22Rv1 (cell line): ENCODE measurements at regions not wholly inside any gene's neighbourhood (a gene's known extent, or its start where the extent isn't known, plus 50 kb on each side); places are given as distances from the start of the nearest gene placed in this dataset.
A peak's percentile ranks its signal among the peaks of the same experiment; 100 is the strongest.
"Not testable (repeated sequence)": the region's sequence is repeated elsewhere in the genome, so short reads cannot be mapped to it uniquely, and the experiment has no call there.

Experiments used
- H3K27ac ChIP-seq: fragments of 450-650 bp; 2 replicates; pipeline ENCODE4 v1.5.1; 2017
- CTCF ChIP-seq: fragments of 450-650 bp; IDR thresholded peaks from 2 replicates; pipeline ENCODE4 v1.5.1; 2017; ENCODE audit warnings: mild to moderate bottlenecking
- ZFX ChIP-seq: fragments of 450-650 bp; IDR thresholded peaks from 2 replicates; pipeline ENCODE4 v1.6.1; 2017; ENCODE audit warnings: antibody characterized with exemption, borderline replicate concordance

DNA sequence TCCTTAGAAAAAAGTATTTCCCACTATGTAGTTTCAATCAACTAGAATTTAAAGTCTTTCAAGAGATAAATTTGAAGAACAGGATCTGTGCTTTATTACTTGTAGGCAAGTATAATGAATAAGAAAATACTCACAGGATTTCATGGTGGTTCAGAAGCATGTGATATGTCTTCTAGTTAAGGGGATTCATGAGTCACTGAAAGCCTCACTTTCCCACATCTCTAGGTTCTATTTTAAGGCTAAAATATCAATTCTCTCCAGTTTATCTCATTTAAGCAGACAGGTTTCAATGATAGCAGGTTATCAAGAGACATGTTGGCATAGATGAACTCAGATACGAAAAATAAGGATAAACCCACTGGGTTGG lies 437.8 kb upstream of the BCHE start:
- TF ChIP-seq CTCF (no peak), ZFX (no peak)
- H3K27ac ChIP-seq, result no peak overlapping the region

DNA sequence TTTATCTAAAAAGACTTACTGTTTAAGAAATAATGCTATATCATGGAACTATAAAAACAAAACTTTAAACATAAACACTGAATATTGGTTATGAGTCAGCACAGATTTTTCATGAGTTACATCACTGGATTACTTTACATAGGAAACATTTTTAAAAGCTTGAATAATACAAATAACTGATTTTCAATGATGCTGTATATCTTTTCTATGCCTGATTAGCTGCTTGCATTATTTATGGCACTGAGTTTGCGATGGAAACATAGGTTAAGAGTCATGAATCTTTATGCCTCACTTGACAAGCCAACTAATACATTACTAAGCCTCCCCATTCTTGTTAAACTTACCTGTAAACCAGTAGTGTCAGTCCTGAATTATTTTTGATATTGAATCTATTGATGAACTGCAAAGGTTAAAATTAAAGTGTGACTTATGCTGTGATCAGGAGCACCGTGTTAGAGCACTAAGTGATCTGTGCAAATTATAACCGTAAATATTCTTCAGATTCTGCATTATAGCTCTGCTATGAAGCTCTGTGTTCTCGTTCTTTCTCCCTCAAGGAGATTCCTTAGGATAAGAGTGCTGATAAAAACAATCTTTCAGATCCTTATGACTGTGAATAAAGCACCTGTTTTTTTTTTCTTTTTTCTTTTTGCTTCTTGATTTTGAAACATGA lies 437.3 kb upstream of the BCHE start:
- TF ChIP-seq ZFX, result no peak
- no peak for TF ChIP-seq CTCF
- H3K27ac ChIP-seq, result no peak overlapping the region

DNA sequence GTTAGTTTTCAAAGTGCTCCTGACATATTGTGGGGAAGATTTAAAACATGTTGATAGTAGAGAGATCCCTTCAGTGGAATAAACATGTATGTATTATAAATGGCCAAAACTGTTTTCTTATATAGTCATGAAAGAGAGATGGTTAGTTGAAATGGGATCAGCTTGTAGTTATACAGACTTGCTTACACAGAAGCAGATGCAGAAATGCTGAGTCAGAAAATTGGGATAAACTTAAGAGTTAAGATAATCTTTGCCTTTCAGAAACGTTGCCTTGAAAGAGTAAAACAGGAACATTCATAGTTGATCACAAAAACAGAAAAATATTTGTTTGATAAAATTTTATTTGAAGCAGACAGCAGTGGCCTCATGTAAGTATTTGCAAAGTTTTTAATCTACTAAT lies 433.2 kb upstream of the BCHE start:
- H3K27ac ChIP-seq, result no peak overlapping the region
- TF ChIP-seq CTCF, result no peak
- TF ChIP-seq ZFX, result no peak

DNA sequence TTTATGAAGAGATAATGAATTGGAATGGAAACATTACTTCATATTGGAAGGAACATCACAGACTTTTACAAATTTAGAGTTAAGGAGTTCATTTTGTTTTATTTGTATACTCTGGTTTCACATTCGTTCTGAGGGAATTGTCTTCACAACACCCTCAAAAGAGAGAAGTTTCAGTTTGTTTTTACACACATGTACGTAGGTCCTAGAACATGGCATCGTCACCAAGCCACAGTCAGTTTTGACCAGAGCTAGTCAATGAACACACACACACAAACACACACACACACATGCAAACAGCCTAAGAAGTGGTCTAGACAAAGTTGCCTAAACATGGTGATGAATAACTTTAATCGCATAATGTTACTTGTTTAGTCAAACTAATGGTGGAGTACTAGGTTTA lies 427.9 kb upstream of the BCHE start:
- no peak overlapping the region for H3K27ac ChIP-seq
- TF ChIP-seq ZFX (no peak), CTCF (no peak)

DNA sequence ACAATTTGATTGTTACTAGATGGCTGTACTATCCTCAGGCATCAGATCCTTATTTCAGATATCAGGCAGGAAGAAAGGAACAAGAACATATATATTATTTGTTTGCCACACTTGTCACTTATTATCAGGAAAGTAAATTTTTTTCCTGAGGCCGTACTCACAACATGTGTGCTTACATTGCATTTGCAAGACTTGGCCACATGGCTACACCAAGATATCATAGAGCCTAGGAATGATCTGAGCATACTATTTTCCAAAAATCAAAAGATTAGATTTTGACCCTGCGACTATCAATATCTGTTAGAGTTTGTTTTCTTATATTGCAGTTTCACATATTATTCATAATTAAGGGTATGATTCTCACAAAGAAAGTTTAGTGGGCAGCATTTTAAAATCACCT lies 426.2 kb upstream of the BCHE start:
- peak; percentile 33 for TF ChIP-seq CTCF
- TF ChIP-seq ZFX, result no peak
- no peak overlapping the region for H3K27ac ChIP-seq

DNA sequence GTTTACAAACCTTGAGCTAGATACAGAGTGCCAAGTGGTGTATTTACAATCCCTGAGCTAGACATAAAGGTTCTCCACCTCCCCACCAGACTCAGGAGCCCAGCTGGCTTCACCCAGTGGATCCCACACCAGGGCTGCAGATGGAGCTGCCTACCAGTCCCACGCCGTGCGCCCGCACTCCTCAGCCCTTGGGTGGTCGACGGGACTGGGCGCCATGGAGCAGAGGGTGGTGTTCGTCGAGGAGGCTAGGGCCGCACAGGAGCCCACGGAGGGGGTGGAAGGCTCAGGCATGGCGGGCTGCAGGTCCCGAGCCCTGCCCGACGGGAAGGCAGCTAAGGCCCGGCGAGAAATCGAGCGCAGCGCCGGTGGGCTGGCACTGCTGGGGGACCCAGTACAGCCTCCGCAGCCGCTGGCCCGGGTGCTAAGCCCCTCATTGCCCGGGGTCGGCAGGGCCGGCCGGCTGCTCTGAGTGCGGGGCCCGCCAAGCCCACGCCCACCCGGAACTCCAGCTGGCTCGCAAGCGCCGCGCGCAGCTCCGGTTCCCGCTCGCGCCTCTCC lies 421.1 kb upstream of the BCHE start:
- not testable (repeated sequence) for H3K27ac ChIP-seq

DNA sequence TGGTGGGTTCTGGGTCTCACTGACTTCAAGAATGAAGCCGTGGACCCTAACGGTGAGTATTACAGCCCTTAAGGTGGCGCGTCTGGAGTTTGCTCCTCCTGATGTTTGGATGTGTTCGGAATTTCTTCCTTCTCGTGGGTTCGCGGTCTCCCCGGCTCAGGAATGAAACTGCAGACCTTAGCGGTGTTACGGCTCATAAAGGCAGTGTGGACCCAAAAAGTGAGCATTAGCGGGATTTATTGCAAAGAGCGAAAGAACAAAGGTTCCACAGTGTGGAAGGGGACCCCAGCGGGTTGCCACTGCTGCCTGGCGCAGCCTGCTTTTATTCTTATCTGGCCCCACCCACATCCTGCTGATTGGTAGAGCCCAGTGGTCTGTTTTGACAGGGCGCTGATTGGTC lies 420.5 kb upstream of the BCHE start:
- TF ChIP-seq CTCF, result no peak
- TF ChIP-seq ZFX, result no peak
- no peak overlapping the region for H3K27ac ChIP-seq

- no peak overlapping the region for H3K27ac ChIP-seq
- no peak for TF ChIP-seq ZFX
- TF ChIP-seq CTCF, result no peak
Observed at GRCh38 chr3:166248784-166249183, 411.6 kb upstream of the BCHE start.
